ENCODE measurements at regions not wholly inside any gene's neighbourhood (a gene's known extent, or its start where the extent isn't known, plus 50 kb on each side); places are given as distances from the start of the nearest gene placed in this dataset.

- DNase-seq = no peak
- H3K36me3 ChIP-seq (ENCODE audit: insufficient read depth, low read length) = no peaks in the 10 kb centered on the region
- H3K4me1 ChIP-seq (ENCODE audit: insufficient read depth, low read length) = no peaks in the 10 kb centered on the region
- intact Hi-C loops (cut with micrococcal nuclease) = no loop called here
- Mint-ChIP-seq H3K27me3 (no peaks in the 10 kb centered on the region), H3K27ac (no peak overlapping the region), H3K36me3 (no peaks in the 10 kb centered on the region), H3K4me3 (no peak overlapping the region), H3K9me3 (peaks cover 0 to 15% (median 5%) of the 10 kb centered on the region in 8 donors), H3K4me1 (no peaks in the 10 kb centered on the region)
- H3K27me3 ChIP-seq (ENCODE audit: insufficient read depth, low read length) = no peaks in the 10 kb centered on the region
- CTCF ChIA-PET (ENCODE audit: partially characterized antibody) = no interaction called here
- no peaks in the 10 kb centered on the region for H3K9me3 ChIP-seq (ENCODE audit: control insufficient read depth in 1 of 2, low read length in 2 of 2)
- H3K27ac ChIP-seq (ENCODE audit: low read depth, low read length) = no peak overlapping the region
- H3K4me3 ChIP-seq (ENCODE audit: low read length in 2 of 2) = no peak overlapping the region
- POLR2A ChIA-PET (ENCODE audit: partially characterized antibody) = no interaction called here
Observed at GRCh38 chr20:7459083-7459482, 481.2 kb downstream of the HAO1 start.

GRCh38 chr20:7463290-7463689, 477.0 kb downstream of the HAO1 start:
- Histone ChIP-seq H3K4me3 (ENCODE audit: low read length in 2 of 2) (no peak overlapping the region), H3K27ac (ENCODE audit: low read depth, low read length) (no peak overlapping the region), H3K9me3 (ENCODE audit: control insufficient read depth in 1 of 2, low read length in 2 of 2) (no peaks in the 10 kb centered on the region), H3K27me3 (ENCODE audit: insufficient read depth, low read length) (no peaks in the 10 kb centered on the region), H3K36me3 (ENCODE audit: insufficient read depth, low read length) (no peaks in the 10 kb centered on the region), H3K4me1 (ENCODE audit: insufficient read depth, low read length) (no peaks in the 10 kb centered on the region)
- Mint-ChIP-seq H3K27ac (no peak overlapping the region), H3K9me3 (peaks cover 0 to 11% (median 6%) of the 10 kb centered on the region in 8 donors), H3K36me3 (no peaks in the 10 kb centered on the region), H3K4me1 (no peaks in the 10 kb centered on the region), H3K4me3 (no peak overlapping the region), H3K27me3 (no peaks in the 10 kb centered on the region)
- intact Hi-C loops (cut with micrococcal nuclease) = no loop called here
- DNase-seq = no peak
- POLR2A ChIA-PET (ENCODE audit: partially characterized antibody) = no interaction called here
- CTCF ChIA-PET (ENCODE audit: partially characterized antibody) = no interaction called here

GRCh38 chr20:7470912-7471311, 469.3 kb downstream of the HAO1 start:
- Histone ChIP-seq H3K4me3 (ENCODE audit: low read length in 2 of 2) (no peak overlapping the region), H3K9me3 (ENCODE audit: control insufficient read depth in 1 of 2, low read length in 2 of 2) (no peaks in the 10 kb centered on the region), H3K27me3 (ENCODE audit: insufficient read depth, low read length) (no peaks in the 10 kb centered on the region), H3K27ac (ENCODE audit: low read depth, low read length) (no peak overlapping the region), H3K4me1 (ENCODE audit: insufficient read depth, low read length) (no peaks in the 10 kb centered on the region), H3K36me3 (ENCODE audit: insufficient read depth, low read length) (no peaks in the 10 kb centered on the region)
- no peak for DNase-seq
- ChIA-PET POLR2A (ENCODE audit: partially characterized antibody) (no interaction called here), CTCF (ENCODE audit: partially characterized antibody) (no interaction called here)
- no peaks in the 10 kb centered on the region for H3K36me3 Mint-ChIP-seq
- H3K27me3 Mint-ChIP-seq = no peaks in the 10 kb centered on the region
- intact Hi-C loops (cut with micrococcal nuclease) = no loop called here
- H3K4me1 Mint-ChIP-seq = no peaks in the 10 kb centered on the region
- H3K4me3 Mint-ChIP-seq = no peak overlapping the region
- no peak overlapping the region for H3K27ac Mint-ChIP-seq
- H3K9me3 Mint-ChIP-seq = peaks cover 0 to 12% (median 4%) of the 10 kb centered on the region in 8 donors

GRCh38 chr20:7490288-7490687, 450.0 kb downstream of the HAO1 start:
- Mint-ChIP-seq H3K4me3 (no peak overlapping the region), H3K36me3 (no peaks in the 10 kb centered on the region)

GRCh38 chr20:7492257-7492656, 448.0 kb downstream of the HAO1 start:
- intact Hi-C loops (cut with micrococcal nuclease) = no loop called here
- ChIA-PET POLR2A (ENCODE audit: partially characterized antibody) (no interaction called here), CTCF (ENCODE audit: partially characterized antibody) (no interaction called here)
- Mint-ChIP-seq H3K4me3 (no peak overlapping the region), H3K9me3 (peaks cover 2 to 24% (median 18%) of the 10 kb centered on the region in 8 donors), H3K27me3 (no peaks in the 10 kb centered on the region), H3K36me3 (no peaks in the 10 kb centered on the region), H3K4me1 (no peaks in the 10 kb centered on the region), H3K27ac (no peak overlapping the region)
- Histone ChIP-seq H3K27me3 (ENCODE audit: insufficient read depth, low read length) (no peaks in the 10 kb centered on the region), H3K36me3 (ENCODE audit: insufficient read depth, low read length) (no peaks in the 10 kb centered on the region), H3K4me3 (ENCODE audit: low read length in 2 of 2) (no peak overlapping the region), H3K27ac (ENCODE audit: low read depth, low read length) (no peak overlapping the region), H3K4me1 (ENCODE audit: insufficient read depth, low read length) (no peaks in the 10 kb centered on the region), H3K9me3 (ENCODE audit: control insufficient read depth in 1 of 2, low read length in 2 of 2) (no peaks in the 10 kb centered on the region)
- no peak for DNase-seq

More at GRCh38 chr20:7490288-7490687, 450.0 kb downstream of the HAO1 start:
- no peaks in the 10 kb centered on the region for H3K4me1 ChIP-seq (ENCODE audit: insufficient read depth, low read length)
- Mint-ChIP-seq H3K4me1 (no peaks in the 10 kb centered on the region), H3K9me3 (peaks cover 4 to 21% (median 18%) of the 10 kb centered on the region in 8 donors), H3K27ac (no peak overlapping the region), H3K27me3 (no peaks in the 10 kb centered on the region)
- H3K9me3 ChIP-seq (ENCODE audit: control insufficient read depth in 1 of 2, low read length in 2 of 2) = no peaks in the 10 kb centered on the region
- H3K27ac ChIP-seq (ENCODE audit: low read depth, low read length) = no peak overlapping the region
- CTCF ChIA-PET (ENCODE audit: partially characterized antibody) = no interaction called here
- H3K27me3 ChIP-seq (ENCODE audit: insufficient read depth, low read length) = no peaks in the 10 kb centered on the region
- H3K4me3 ChIP-seq (ENCODE audit: low read length in 2 of 2) = no peak overlapping the region
- no peak for DNase-seq
- intact Hi-C loops (cut with micrococcal nuclease) = no loop called here
- no peaks in the 10 kb centered on the region for H3K36me3 ChIP-seq (ENCODE audit: insufficient read depth, low read length)
- POLR2A ChIA-PET (ENCODE audit: partially characterized antibody) = no interaction called here

- Histone ChIP-seq H3K9me3 (ENCODE audit: control insufficient read depth in 1 of 2, low read length in 2 of 2) (no peaks in the 10 kb centered on the region), H3K4me3 (ENCODE audit: low read length in 2 of 2) (no peak overlapping the region), H3K27ac (ENCODE audit: low read depth, low read length) (no peak overlapping the region), H3K4me1 (ENCODE audit: insufficient read depth, low read length) (no peaks in the 10 kb centered on the region), H3K36me3 (ENCODE audit: insufficient read depth, low read length) (no peaks in the 10 kb centered on the region), H3K27me3 (ENCODE audit: insufficient read depth, low read length) (no peaks in the 10 kb centered on the region)
- no peak for DNase-seq
- intact Hi-C loops (cut with micrococcal nuclease) = no loop called here
- no peak overlapping the region for H3K27ac Mint-ChIP-seq
- H3K4me1 Mint-ChIP-seq = no peaks in the 10 kb centered on the region
- ChIA-PET POLR2A (ENCODE audit: partially characterized antibody) (no interaction called here), CTCF (ENCODE audit: partially characterized antibody) (no interaction called here)
- H3K4me3 Mint-ChIP-seq = no peak overlapping the region
- H3K27me3 Mint-ChIP-seq = no peaks in the 10 kb centered on the region
- H3K9me3 Mint-ChIP-seq = peaks cover 0 to 24% (median 18%) of the 10 kb centered on the region in 8 donors
- H3K36me3 Mint-ChIP-seq = no peaks in the 10 kb centered on the region
Observed at GRCh38 chr20:7493311-7493710, 446.9 kb downstream of the HAO1 start.

- no peak for DNase-seq
- no peak overlapping the region for H3K27ac Mint-ChIP-seq
- Histone ChIP-seq H3K27me3 (ENCODE audit: insufficient read depth, low read length) (no peaks in the 10 kb centered on the region), H3K27ac (ENCODE audit: low read depth, low read length) (no peak overlapping the region), H3K9me3 (ENCODE audit: control insufficient read depth in 1 of 2, low read length in 2 of 2) (no peaks in the 10 kb centered on the region), H3K4me1 (ENCODE audit: insufficient read depth, low read length) (no peaks in the 10 kb centered on the region), H3K4me3 (ENCODE audit: low read length in 2 of 2) (no peak overlapping the region), H3K36me3 (ENCODE audit: insufficient read depth, low read length) (no peaks in the 10 kb centered on the region)
- peaks cover 0 to 24% (median 15%) of the 10 kb centered on the region in 8 donors for H3K9me3 Mint-ChIP-seq
- no peaks in the 10 kb centered on the region for H3K4me1 Mint-ChIP-seq
- no peaks in the 10 kb centered on the region for H3K27me3 Mint-ChIP-seq
- intact Hi-C loops (cut with micrococcal nuclease) = no loop called here
- no peaks in the 10 kb centered on the region for H3K36me3 Mint-ChIP-seq
- ChIA-PET POLR2A (ENCODE audit: partially characterized antibody) (no interaction called here), CTCF (ENCODE audit: partially characterized antibody) (no interaction called here)
- no peak overlapping the region for H3K4me3 Mint-ChIP-seq
Observed at GRCh38 chr20:7496394-7496991, 443.8 kb downstream of the HAO1 start.

GRCh38 chr20:7497985-7498384, 442.3 kb downstream of the HAO1 start:
- ChIA-PET CTCF (ENCODE audit: partially characterized antibody) (no interaction called here), POLR2A (ENCODE audit: partially characterized antibody) (no interaction called here)
- no peaks in the 10 kb centered on the region for H3K4me1 Mint-ChIP-seq
- Histone ChIP-seq H3K27ac (ENCODE audit: low read depth, low read length) (no peak overlapping the region), H3K27me3 (ENCODE audit: insufficient read depth, low read length) (no peaks in the 10 kb centered on the region), H3K4me3 (ENCODE audit: low read length in 2 of 2) (no peak overlapping the region), H3K9me3 (ENCODE audit: control insufficient read depth in 1 of 2, low read length in 2 of 2) (no peaks in the 10 kb centered on the region), H3K36me3 (ENCODE audit: insufficient read depth, low read length) (no peaks in the 10 kb centered on the region), H3K4me1 (ENCODE audit: insufficient read depth, low read length) (no peaks in the 10 kb centered on the region)
- peaks cover 0 to 20% (median 11%) of the 10 kb centered on the region in 8 donors for H3K9me3 Mint-ChIP-seq
- H3K27me3 Mint-ChIP-seq = no peaks in the 10 kb centered on the region
- no peak overlapping the region for H3K27ac Mint-ChIP-seq
- no peak overlapping the region for H3K4me3 Mint-ChIP-seq
- H3K36me3 Mint-ChIP-seq = no peaks in the 10 kb centered on the region
- intact Hi-C loops (cut with micrococcal nuclease) = no loop called here
- no peak for DNase-seq
